ENCODE measurements at regions not wholly inside any gene's neighbourhood (a gene's known extent, or its start where the extent isn't known, plus 50 kb on each side); places are given as distances from the start of the nearest gene placed in this dataset.
"Not testable (repeated sequence)": the region's sequence is repeated elsewhere in the genome, so short reads cannot be mapped to it uniquely, and the experiment has no call there.

- DNase-seq, result no peak
These were observed 2245.0 kb upstream of the RAG2 start for GRCh38 chr11:38842991-38843390.

GRCh38 chr11:38839071-38839470 is 2241.0 kb upstream of the RAG2 start:
- no peak for DNase-seq

- no peak for DNase-seq
These were observed 2237.9 kb upstream of the RAG2 start for GRCh38 chr11:38835966-38836365.

GRCh38 chr11:38824573-38824972 is 2226.5 kb upstream of the RAG2 start:
- DNase-seq, result peak; percentile 3 to 5

- not testable (repeated sequence) for DNase-seq
These were observed 2223.8 kb upstream of the RAG2 start for GRCh38 chr11:38821786-38822185.

- no peak for DNase-seq
These were observed 2221.9 kb upstream of the RAG2 start for GRCh38 chr11:38819981-38820380.

- DNase-seq, result no peak
These were observed 2220.7 kb upstream of the RAG2 start for GRCh38 chr11:38818720-38819119.

- DNase-seq, result no peak
These were observed 2216.6 kb upstream of the RAG2 start for GRCh38 chr11:38814670-38815069.

- DNase-seq, result no peak
These were observed 2211.5 kb upstream of the RAG2 start for GRCh38 chr11:38809521-38809920.

GRCh38 chr11:38796281-38796680 is 2198.2 kb upstream of the RAG2 start:
- DNase-seq, result no peak

- DNase-seq, result no peak
These were observed 2197.0 kb upstream of the RAG2 start for GRCh38 chr11:38795027-38795426.

GRCh38 chr11:38791346-38791961 is 2193.4 kb upstream of the RAG2 start:
- DNase-seq, result peak; percentile 54 to 66

- DNase-seq, result no peak
These were observed 2190.5 kb upstream of the RAG2 start for GRCh38 chr11:38788561-38788960.

GRCh38 chr11:38784164-38784563 is 2186.1 kb upstream of the RAG2 start:
- no peak for DNase-seq

GRCh38 chr11:38766796-38767195 is 2168.8 kb upstream of the RAG2 start:
- DNase-seq, result no peak

- DNase-seq, result no peak
These were observed 2161.4 kb upstream of the RAG2 start for GRCh38 chr11:38759394-38759793.

- DNase-seq, result no peak
These were observed 2158.5 kb upstream of the RAG2 start for GRCh38 chr11:38756537-38756936.

- no peak for DNase-seq
These were observed 2153.4 kb upstream of the RAG2 start for GRCh38 chr11:38751421-38751820.

- not testable (repeated sequence) for DNase-seq
These were observed 2148.5 kb upstream of the RAG2 start for GRCh38 chr11:38746516-38746915.

- no peak for DNase-seq
These were observed 2125.3 kb upstream of the RAG2 start for GRCh38 chr11:38723361-38723760.

- DNase-seq, result no peak
These were observed 2123.7 kb upstream of the RAG2 start for GRCh38 chr11:38721586-38722315.

GRCh38 chr11:38718659-38719058 is 2120.6 kb upstream of the RAG2 start:
- no peak for DNase-seq

- DNase-seq, result no peak
These were observed 2120.0 kb upstream of the RAG2 start for GRCh38 chr11:38718049-38718448.

GRCh38 chr11:38711110-38711509 is 2113.1 kb upstream of the RAG2 start:
- no peak for DNase-seq

- no peak for DNase-seq
These were observed 2112.2 kb upstream of the RAG2 start for GRCh38 chr11:38710262-38710661.

Measured in AML-193 (cell line).